KMS-11 (cell line): ENCODE measurements at regions not wholly inside any gene's neighbourhood (a gene's known extent, or its start where the extent isn't known, plus 50 kb on each side); places are given as distances from the start of the nearest gene placed in this dataset.

ENCODE experiments used
- H2AFZ ChIP-seq: fragments of 200-600 bp; sonication (generic); 2 replicates; pipeline ENCODE4 v1.6.1; 2016; ENCODE audit warnings: antibody characterized with exemption, mixed run types, low read depth
- H3K27ac ChIP-seq: fragments of 200-600 bp; sonication (generic); 2 replicates; pipeline ENCODE4 v1.6.1; 2016; ENCODE audit warnings: mild to moderate bottlenecking, mixed run types
- H3K27me3 ChIP-seq: fragments of 200-600 bp; sonication (generic); 2 replicates; pipeline ENCODE4 v1.6.1; 2017; ENCODE audit warnings: mild to moderate bottlenecking, low read depth, mixed run types, moderate library complexity; ENCODE audit not compliant: insufficient read depth
- H3K36me3 ChIP-seq: fragments of 200-600 bp; sonication (generic); 2 replicates; pipeline ENCODE4 v1.6.1; 2017; ENCODE audit warnings: mild to moderate bottlenecking, mixed run types; ENCODE audit not compliant: insufficient read depth
- H3K4me1 ChIP-seq: fragments of 200-600 bp; sonication (generic); 2 replicates; pipeline ENCODE4 v1.6.1; 2016; ENCODE audit warnings: mild to moderate bottlenecking, low read depth, mixed run types; ENCODE audit not compliant: poor library complexity, severe bottlenecking
- H3K4me2 ChIP-seq: fragments of 200-600 bp; sonication (generic); 2 replicates; pipeline ENCODE4 v1.7.0; 2016; ENCODE audit warnings: mild to moderate bottlenecking, mixed run types
- H3K4me3 ChIP-seq: fragments of 200-600 bp; sonication (generic); IDR thresholded peaks from 2 replicates; pipeline ENCODE4 v1.6.1; 2017; ENCODE audit warnings: low read depth, low read length, mixed read lengths; ENCODE audit not compliant: insufficient read depth
- H3K79me2 ChIP-seq: fragments of 200-600 bp; sonication (generic); 2 replicates; pipeline ENCODE4 v1.6.1; 2016; ENCODE audit warnings: low read depth, mixed run types; ENCODE audit not compliant: insufficient read depth
- H3K9ac ChIP-seq: fragments of 200-600 bp; sonication (generic); 2 replicates; pipeline ENCODE4 v1.6.1; 2016; ENCODE audit warnings: mild to moderate bottlenecking, mixed run types
- H4K20me1 ChIP-seq: fragments of 200-600 bp; sonication (generic); 2 replicates; pipeline ENCODE4 v1.6.1; 2016; ENCODE audit warnings: mild to moderate bottlenecking, mixed run types; ENCODE audit not compliant: insufficient read depth
- TF ChIP-seq, protein P1 (sequence below): fragments of 200-600 bp; sonication (generic); conservative IDR thresholded peaks from 2 replicates; pipeline ENCODE4 v1.6.1; 2017; ENCODE audit warnings: low read depth, mild to moderate bottlenecking, antibody characterized with exemption, low read length, moderate library complexity, mixed read lengths

DNA sequence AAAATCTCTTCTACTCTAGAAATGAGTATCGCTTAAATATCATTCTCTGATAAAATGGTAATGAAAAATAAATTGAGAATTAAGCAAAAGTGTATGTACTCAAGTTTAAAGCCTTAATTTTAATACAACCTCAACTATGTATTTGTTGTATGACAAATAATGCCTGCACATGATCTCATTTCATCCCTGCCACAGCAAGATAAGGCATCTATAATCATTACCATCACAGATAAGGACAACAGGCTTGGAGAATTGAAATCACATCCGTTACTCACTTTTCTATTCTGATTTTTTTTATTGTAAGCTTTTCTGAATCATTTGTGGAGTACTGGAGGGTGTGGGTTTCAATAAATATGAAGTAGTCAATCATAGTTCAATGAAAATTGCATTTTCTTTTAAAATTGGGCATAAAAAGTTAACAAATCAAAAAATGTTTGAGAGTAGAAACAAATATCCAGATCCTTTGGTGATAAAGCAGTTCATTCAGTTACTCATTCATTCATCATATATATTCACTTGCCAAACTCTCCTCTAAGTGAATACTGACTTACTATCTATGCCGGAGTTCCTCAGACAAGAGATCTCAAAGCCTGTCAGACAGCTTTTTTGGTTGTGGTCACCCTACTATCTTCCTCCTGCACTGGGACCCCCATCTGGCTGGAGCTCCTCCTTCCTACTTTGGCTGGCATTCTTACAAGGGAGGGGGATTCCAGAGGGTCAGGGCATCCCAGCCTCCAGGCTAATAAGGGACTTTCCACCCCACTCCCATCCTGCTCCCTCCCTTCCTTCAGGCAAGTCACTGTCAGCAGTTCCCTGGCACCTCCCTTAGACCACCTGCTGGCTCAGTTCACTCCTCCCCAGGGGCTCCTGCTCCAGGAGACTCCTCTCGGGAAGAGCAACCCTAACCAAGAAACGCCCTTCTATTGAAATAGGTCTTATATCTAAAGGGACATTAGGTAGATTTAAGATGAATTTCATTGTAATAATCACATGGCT is 118.6 kb downstream of the OGFRL1 start:
- Histone ChIP-seq H3K79me2 (no peaks in the 10 kb centered on the region), H4K20me1 (no peaks in the 10 kb centered on the region), H3K9ac (no peak overlapping the region), H3K4me3 (no peak overlapping the region), H3K4me1 (peaks cover 5% of the 10 kb centered on the region), H3K4me2 (no peak overlapping the region), H3K27ac (no peak overlapping the region), H3K27me3 (no peaks in the 10 kb centered on the region), H3K36me3 (no peaks in the 10 kb centered on the region), H2AFZ (no peak overlapping the region)
- TF ChIP-seq, protein P1, sequence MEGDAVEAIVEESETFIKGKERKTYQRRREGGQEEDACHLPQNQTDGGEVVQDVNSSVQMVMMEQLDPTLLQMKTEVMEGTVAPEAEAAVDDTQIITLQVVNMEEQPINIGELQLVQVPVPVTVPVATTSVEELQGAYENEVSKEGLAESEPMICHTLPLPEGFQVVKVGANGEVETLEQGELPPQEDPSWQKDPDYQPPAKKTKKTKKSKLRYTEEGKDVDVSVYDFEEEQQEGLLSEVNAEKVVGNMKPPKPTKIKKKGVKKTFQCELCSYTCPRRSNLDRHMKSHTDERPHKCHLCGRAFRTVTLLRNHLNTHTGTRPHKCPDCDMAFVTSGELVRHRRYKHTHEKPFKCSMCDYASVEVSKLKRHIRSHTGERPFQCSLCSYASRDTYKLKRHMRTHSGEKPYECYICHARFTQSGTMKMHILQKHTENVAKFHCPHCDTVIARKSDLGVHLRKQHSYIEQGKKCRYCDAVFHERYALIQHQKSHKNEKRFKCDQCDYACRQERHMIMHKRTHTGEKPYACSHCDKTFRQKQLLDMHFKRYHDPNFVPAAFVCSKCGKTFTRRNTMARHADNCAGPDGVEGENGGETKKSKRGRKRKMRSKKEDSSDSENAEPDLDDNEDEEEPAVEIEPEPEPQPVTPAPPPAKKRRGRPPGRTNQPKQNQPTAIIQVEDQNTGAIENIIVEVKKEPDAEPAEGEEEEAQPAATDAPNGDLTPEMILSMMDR, result no peak

DNA sequence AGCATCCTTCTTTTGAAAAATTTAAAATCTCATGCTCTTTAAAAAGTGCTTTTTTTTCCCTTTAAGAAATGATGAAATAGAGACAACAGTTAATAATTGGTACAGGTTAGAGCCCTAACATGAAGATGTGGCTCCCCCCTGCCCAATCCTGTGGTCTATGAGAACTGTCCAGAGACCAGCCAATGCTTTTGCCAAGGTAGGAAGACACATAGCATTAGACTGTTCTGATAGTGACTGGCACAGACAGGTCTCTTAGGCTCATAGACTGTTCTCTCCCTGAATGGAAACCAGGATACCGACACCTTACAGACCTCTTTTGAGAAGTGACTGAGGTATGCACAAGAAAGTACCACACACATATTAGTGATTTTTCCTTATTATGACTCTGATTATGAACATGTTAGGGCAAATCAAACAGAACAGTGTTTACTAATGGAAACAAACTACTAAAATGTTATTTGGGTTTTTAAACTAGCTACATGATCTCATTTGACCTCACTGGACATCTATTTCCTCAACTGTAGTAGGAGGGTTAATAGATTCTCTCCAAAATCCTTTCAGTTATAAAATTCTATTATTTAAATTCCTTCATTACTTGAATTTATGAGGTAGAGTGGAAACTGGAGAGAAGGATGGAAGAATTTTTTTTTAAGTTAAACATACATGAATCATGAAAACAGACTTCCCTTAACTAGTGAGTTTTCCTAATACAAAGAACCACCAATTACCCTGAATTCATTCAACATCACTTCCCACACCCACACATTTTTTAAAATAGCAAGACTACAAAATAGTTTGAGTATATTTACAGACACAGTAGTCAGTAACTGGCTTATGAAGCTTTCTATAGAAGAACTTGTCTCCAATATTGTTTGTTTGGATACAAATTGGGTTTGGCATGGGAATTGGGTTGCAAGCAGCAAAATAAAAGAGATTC is 120.4 kb downstream of the OGFRL1 start:
- H3K4me2 ChIP-seq, result no peak overlapping the region
- H3K4me1 ChIP-seq, result peaks cover 5% of the 10 kb centered on the region
- TF ChIP-seq, protein P1, result no peak
- H3K36me3 ChIP-seq, result no peaks in the 10 kb centered on the region
- H3K79me2 ChIP-seq, result no peaks in the 10 kb centered on the region
- H2AFZ ChIP-seq, result no peak overlapping the region
- no peak overlapping the region for H3K9ac ChIP-seq
- H4K20me1 ChIP-seq, result no peaks in the 10 kb centered on the region
- H3K27ac ChIP-seq, result no peak overlapping the region
- H3K27me3 ChIP-seq, result no peaks in the 10 kb centered on the region
- no peak overlapping the region for H3K4me3 ChIP-seq

DNA sequence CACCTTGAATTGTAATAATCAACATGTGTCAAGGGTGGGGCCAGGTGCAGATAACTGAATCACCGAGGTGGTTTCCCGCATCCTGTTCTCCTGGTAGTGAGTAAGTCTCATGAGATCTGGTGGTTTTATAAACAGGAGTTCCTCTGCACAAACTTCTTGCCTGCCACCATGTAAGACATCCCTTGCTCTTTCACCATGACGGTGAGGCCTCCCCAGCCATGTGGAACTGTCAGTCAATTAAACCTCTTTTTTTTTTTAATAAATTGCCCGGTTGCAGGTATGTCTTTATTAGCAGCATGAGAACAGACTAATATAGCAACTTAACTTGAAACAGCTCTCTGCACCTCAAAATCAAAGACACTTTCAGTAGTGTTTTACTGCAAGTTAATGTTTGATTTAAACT is 121.6 kb downstream of the OGFRL1 start:
- TF ChIP-seq, protein P1, result no peak
- Histone ChIP-seq H3K4me3 (no peak overlapping the region), H3K27ac (no peak overlapping the region), H4K20me1 (no peaks in the 10 kb centered on the region), H3K4me2 (no peak overlapping the region), H3K27me3 (no peaks in the 10 kb centered on the region), H3K9ac (no peak overlapping the region), H3K79me2 (no peaks in the 10 kb centered on the region), H3K36me3 (no peaks in the 10 kb centered on the region), H3K4me1 (peaks cover 5% of the 10 kb centered on the region), H2AFZ (no peak overlapping the region)

DNA sequence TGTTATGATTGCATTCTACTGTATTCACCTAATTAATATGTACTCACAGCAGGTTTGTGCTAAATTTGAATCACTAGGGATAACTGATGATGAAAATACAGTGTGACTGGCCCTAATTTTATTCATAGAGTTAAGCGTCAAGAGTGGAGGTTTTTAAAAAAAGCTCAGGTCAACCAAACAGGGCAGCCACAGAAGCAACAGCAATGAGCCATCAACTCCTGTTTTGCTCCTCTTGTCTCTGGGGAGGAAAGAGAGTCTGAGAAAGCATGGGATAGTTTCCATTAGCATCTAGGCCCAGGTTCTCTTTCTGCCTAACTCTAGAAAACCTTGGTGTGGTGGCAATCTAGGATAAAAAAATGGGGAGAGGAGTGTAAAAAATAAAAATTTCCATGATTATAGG is 122.1 kb downstream of the OGFRL1 start:
- H3K4me2 ChIP-seq, result no peak overlapping the region
- no peak overlapping the region for H3K4me3 ChIP-seq
- H4K20me1 ChIP-seq, result no peaks in the 10 kb centered on the region
- TF ChIP-seq, protein P1, result no peak
- no peak overlapping the region for H2AFZ ChIP-seq
- H3K27ac ChIP-seq, result no peak overlapping the region
- H3K9ac ChIP-seq, result no peak overlapping the region
- no peaks in the 10 kb centered on the region for H3K27me3 ChIP-seq
- peaks cover 5% of the 10 kb centered on the region for H3K4me1 ChIP-seq
- no peaks in the 10 kb centered on the region for H3K36me3 ChIP-seq
- H3K79me2 ChIP-seq, result no peaks in the 10 kb centered on the region
